H1 (cell line): ENCODE measurements at regions not wholly inside any gene's neighbourhood (a gene's known extent, or its start where the extent isn't known, plus 50 kb on each side); places are given as distances from the start of the nearest gene placed in this dataset.

Experiments
- CTCF ChIA-PET: fragments of 300-600 bp; sonication (Branson Sonifier 250); formaldehyde crosslinking; loops from one replicate; lab custom pipeline; 2021; ENCODE audit not compliant: partially characterized antibody; lab: Charles Lee
- POLR2A ChIA-PET: fragments of 300-600 bp; sonication (Branson Sonifier 250); formaldehyde crosslinking; loops from one replicate; lab custom pipeline; 2021; ENCODE audit warnings: inconsistent platforms; ENCODE audit not compliant: partially characterized antibody; lab: Charles Lee
- DNase-seq, 2 experiments: peaks; one replicate each; pipeline versions ENCODE4 v3.0.0 to v3.0.0-alpha.2; 2010 to 2022; ENCODE audit warnings: low spot score in 2 of 2, low read depth in 1 of 2, mixed read lengths in 1 of 2
- FAIRE-seq: peaks from 2 replicates; lab custom pipeline; 2011; peaks lifted over from hg19 to GRCh38; lab: Jason Lieb, UNC
- H2AFZ ChIP-seq: 2 replicates; pipeline ENCODE4 v1.8.1; 2012; ENCODE audit warnings: low read length, inconsistent platforms
- H2AK5ac ChIP-seq: 2 replicates; pipeline ENCODE4 v1.6.1; 2013; ENCODE audit warnings: low read depth, low read length
- H2BK120ac ChIP-seq: replicated peaks from 2 replicates; pipeline ENCODE3; 2013; ENCODE audit warnings: low read depth, low read length, inconsistent platforms
- H2BK12ac ChIP-seq: 2 replicates; pipeline ENCODE4 v1.6.1; 2013; ENCODE audit warnings: low read depth, low read length
- H2BK15ac ChIP-seq: 2 replicates; pipeline ENCODE4 v1.6.1; 2013; ENCODE audit warnings: low read length
- H2BK20ac ChIP-seq: 2 replicates; pipeline ENCODE4 v1.6.1; 2013; ENCODE audit warnings: low read length
- H2BK5ac ChIP-seq: 2 replicates; pipeline ENCODE4 v1.6.1; 2013; ENCODE audit warnings: low read depth, low read length
- H3K14ac ChIP-seq: 2 replicates; pipeline ENCODE4 v1.6.1; 2013; ENCODE audit warnings: inconsistent platforms; ENCODE audit not compliant: insufficient read length
- H3K18ac ChIP-seq: 2 replicates; pipeline ENCODE4 v1.6.1; 2013; ENCODE audit warnings: low read length; ENCODE audit errors: extremely low read depth
- H3K23ac ChIP-seq: 2 replicates; pipeline ENCODE4 v1.6.1; 2013; ENCODE audit warnings: inconsistent platforms; ENCODE audit not compliant: insufficient read length
- H3K23me2 ChIP-seq: 2 replicates; pipeline ENCODE4 v1.6.1; 2013; ENCODE audit warnings: low read depth, low read length
- H3K27ac ChIP-seq: 2 replicates; pipeline ENCODE4 v1.6.1; 2011; ENCODE audit warnings: low read depth, low read length, inconsistent platforms
- H3K27me3 ChIP-seq, 4 experiments: replicated peaks in 1 of 4; 1 replicate in 1 of 4; 2 replicates in 3 of 4; pipeline versions ENCODE4 v1.6.1 to v1.8.1; 2011 to 2013; ENCODE audit warnings: low read length in 3 of 4, mild to moderate bottlenecking in 3 of 4, inconsistent platforms in 2 of 4, mixed read lengths in 2 of 4, moderate library complexity in 1 of 4; ENCODE audit not compliant: control insufficient read depth in 3 of 4, insufficient read depth in 3 of 4; ENCODE audit errors: extremely low read depth in 1 of 4
- H3K36me3 ChIP-seq, 4 experiments: 2 replicates each; pipeline versions ENCODE4 v1.6.1 to v1.8.1; 2011 to 2013; ENCODE audit warnings: mild to moderate bottlenecking in 4 of 4, low read length in 3 of 4, moderate library complexity in 2 of 4, control low read depth in 1 of 4, inconsistent platforms in 1 of 4; ENCODE audit not compliant: insufficient read depth in 4 of 4, control insufficient read depth in 2 of 4
- H3K4ac ChIP-seq: replicated peaks from 2 replicates; pipeline ENCODE3; 2013; ENCODE audit warnings: low read length, low read depth, mixed read lengths, inconsistent platforms; ENCODE audit not compliant: insufficient read length
- H3K4me1 ChIP-seq, 4 experiments: replicated peaks in 1 of 4; 1 replicate in 1 of 4; 2 replicates in 3 of 4; pipeline versions ENCODE4 v1.6.1 to v1.8.1; 2011 to 2013; ENCODE audit warnings: low read length in 3 of 4, inconsistent platforms in 2 of 4, mixed read lengths in 1 of 4; ENCODE audit not compliant: insufficient read depth in 4 of 4, control insufficient read depth in 3 of 4
- H3K4me2 ChIP-seq, 2 experiments: 2 replicates each; pipeline versions ENCODE4 v1.6.1 to v1.8.1; 2011 to 2013; ENCODE audit warnings: low read depth in 2 of 2, low read length in 2 of 2, control low read depth in 1 of 2, inconsistent platforms in 1 of 2, mild to moderate bottlenecking in 1 of 2; ENCODE audit not compliant: insufficient read depth in 1 of 2
- H3K4me3 ChIP-seq, 4 experiments: fragments of 200-600, 300-600 bp in 1 of 4; sonication (generic), shearing (Covaris generic), sonication (Bioruptor Twin) in 1 of 4; 2 replicates each; pipeline versions ENCODE4 v1.5.1 to v1.8.1; 2011 to 2016; ENCODE audit warnings: low read length in 4 of 4, low read depth in 3 of 4, control low read depth in 2 of 4, inconsistent platforms in 2 of 4, mild to moderate bottlenecking in 2 of 4, mixed read lengths in 1 of 4, moderate library complexity in 1 of 4; ENCODE audit not compliant: insufficient read depth in 2 of 4; ENCODE audit errors: extremely low read depth in 1 of 4
- H3K56ac ChIP-seq: replicated peaks from 2 replicates; pipeline ENCODE3; 2013; ENCODE audit warnings: low read depth, mild to moderate bottlenecking, mixed read lengths, low read length, inconsistent platforms; ENCODE audit not compliant: insufficient read length
- H3K79me1 ChIP-seq: 2 replicates; pipeline ENCODE4 v1.6.1; 2013; ENCODE audit warnings: low read depth, low read length, control low read depth
- H3K79me2 ChIP-seq, 2 experiments: 2 replicates each; pipeline versions ENCODE4 v1.6.1 to v1.8.1; 2012 to 2013; ENCODE audit warnings: low read length in 2 of 2, mild to moderate bottlenecking in 2 of 2, inconsistent platforms in 1 of 2; ENCODE audit not compliant: insufficient read depth in 2 of 2, control insufficient read depth in 1 of 2
- H3K9ac ChIP-seq, 4 experiments: replicated peaks in 1 of 4; 1 replicate in 1 of 4; 2 replicates in 3 of 4; pipeline versions ENCODE4 v1.6.1 to v1.8.1; 2011 to 2013; ENCODE audit warnings: low read depth in 3 of 4, low read length in 3 of 4, control low read depth in 2 of 4, mild to moderate bottlenecking in 2 of 4, moderate library complexity in 2 of 4, inconsistent platforms in 1 of 4; ENCODE audit errors: extremely low read depth in 1 of 4
- H3K9me3 ChIP-seq, 2 experiments: 2 replicates each; pipeline versions ENCODE4 v1.6.1 to v1.8.1; 2012 to 2013; ENCODE audit warnings: mild to moderate bottlenecking in 2 of 2, moderate library complexity in 2 of 2, control low read depth in 1 of 2, inconsistent platforms in 1 of 2, low read depth in 1 of 2, low read length in 1 of 2, mixed read lengths in 1 of 2; ENCODE audit not compliant: insufficient read depth in 2 of 2
- H4K20me1 ChIP-seq, 2 experiments: replicated peaks in 1 of 2; 2 replicates each; pipeline versions ENCODE3 to v1.8.1; 2011 to 2013; ENCODE audit warnings: inconsistent platforms in 2 of 2, low read length in 2 of 2, mild to moderate bottlenecking in 1 of 2; ENCODE audit not compliant: insufficient read depth in 2 of 2, control insufficient read depth in 1 of 2
- H4K5ac ChIP-seq: 2 replicates; pipeline ENCODE4 v1.6.1; 2013; ENCODE audit warnings: low read length, low read depth, mixed read lengths, inconsistent platforms; ENCODE audit not compliant: insufficient read length
- H4K8ac ChIP-seq: 2 replicates; pipeline ENCODE4 v1.8.0; 2013; ENCODE audit warnings: mild to moderate bottlenecking, moderate library complexity, low read length, inconsistent platforms; ENCODE audit not compliant: insufficient read depth; ENCODE audit errors: extremely low read depth
- H4K91ac ChIP-seq: replicated peaks from 2 replicates; pipeline ENCODE3; 2013; ENCODE audit warnings: low read length, mixed read lengths, inconsistent platforms; ENCODE audit not compliant: insufficient read length
- BRCA1 ChIP-seq: IDR thresholded peaks from 2 replicates; pipeline ENCODE4 v1.6.1; 2012; ENCODE audit warnings: low read depth, low read length, improper control_type of control experiment
- GABPA ChIP-seq: IDR thresholded peaks from 2 replicates; pipeline ENCODE4 v1.6.1; 2011; ENCODE audit warnings: mild to moderate bottlenecking, low read length, moderate library complexity, borderline replicate concordance; ENCODE audit not compliant: insufficient read depth
- WGBS, 2 experiments: shearing (Covaris generic) in 1 of 2; methylation state at CpG; one replicate each; pipeline versions ENCODE4 v1.1.6 to v1.1.7; 2013 to 2015; ENCODE audit warnings: low lambda C conversion rate in 2 of 2, mixed read lengths in 2 of 2, inconsistent platforms in 1 of 2, low coverage in 1 of 2, missing lambda C conversion rate in 1 of 2; ENCODE audit not compliant: insufficient replicate concordance in 2 of 2, insufficient coverage in 1 of 2, insufficient read length in 1 of 2; ENCODE audit errors: extremely low coverage in 1 of 2, missing lambda C conversion rate in 1 of 2; 5-methylcytosine and 5-hydroxymethylcytosine counted together
- TF ChIP-seq, protein P1 (sequence below): IDR thresholded peaks from 2 replicates; pipeline ENCODE4 v1.6.1; 2012; ENCODE audit warnings: inconsistent platforms

DNA sequence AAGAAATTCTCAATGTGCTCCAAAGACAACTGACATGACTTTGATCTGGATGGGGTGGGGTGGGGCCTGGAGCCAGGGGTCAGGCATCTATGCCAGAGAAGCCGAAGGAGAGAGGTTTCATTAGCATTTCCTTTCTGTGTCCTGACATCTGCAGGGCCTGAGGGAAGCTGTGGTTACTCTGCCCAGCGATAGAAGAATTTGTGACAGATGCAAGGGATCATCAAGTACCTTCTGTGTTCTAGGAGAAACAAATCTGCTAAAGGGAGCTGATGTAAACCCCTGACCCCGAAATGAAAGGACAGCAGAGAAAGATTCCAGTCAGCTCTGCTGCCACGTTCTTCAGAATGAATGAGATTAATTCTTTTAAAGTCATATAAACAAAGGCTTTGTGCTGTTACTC lies 335.7 kb downstream of the PRELID2 start:
- Histone ChIP-seq H4K5ac (no peak overlapping the region), H2AFZ (no peak overlapping the region), H3K79me2 (no peaks in the 10 kb centered on the region), H3K4me3 (no peak overlapping the region), H2AK5ac (no peak overlapping the region), H3K27me3 (no peaks in the 10 kb centered on the region), H3K36me3 (no peaks in the 10 kb centered on the region), H3K4me2 (no peak overlapping the region), H4K20me1 (no peaks in the 10 kb centered on the region), H3K4ac (no peak overlapping the region), H2BK15ac (no peak overlapping the region), H4K91ac (no peak overlapping the region), H4K8ac (no peak overlapping the region), H3K23me2 (no peaks in the 10 kb centered on the region), H2BK12ac (no peak overlapping the region), H3K23ac (no peak overlapping the region), H3K27ac (no peak overlapping the region), H3K79me1 (no peaks in the 10 kb centered on the region), H3K9me3 (no peaks in the 10 kb centered on the region), H3K4me1 (no peaks in the 10 kb centered on the region), H3K14ac (no peak overlapping the region), H3K9ac (no peak overlapping the region), H2BK20ac (no peak overlapping the region), H3K18ac (no peak overlapping the region), H2BK5ac (no peak overlapping the region), H3K56ac (no peak overlapping the region), H2BK120ac (no peak overlapping the region)
- POLR2A ChIA-PET: no interaction called here
- no peak for FAIRE-seq
- CTCF ChIA-PET: interaction anchor here (1.3 kb wide), 2 partner anchors 10 to 21 kb away, joined by 3 to 4 read pairs; no protein-coding TSS in a partner anchor
- WGBS, 2 experiments: 73% methylated on average over 4 of the region's 4 CpGs; no CpG with 5 or more reads in 1 of the 2 experiments
- DNase-seq: no peak
- TF ChIP-seq BRCA1 (no peak), GABPA (no peak)
- TF ChIP-seq, protein P1, sequence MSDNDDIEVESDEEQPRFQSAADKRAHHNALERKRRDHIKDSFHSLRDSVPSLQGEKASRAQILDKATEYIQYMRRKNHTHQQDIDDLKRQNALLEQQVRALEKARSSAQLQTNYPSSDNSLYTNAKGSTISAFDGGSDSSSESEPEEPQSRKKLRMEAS: no peak
